Left ventricle myocardium inferior (tissue), 1 donor: ENCODE measurements at regions not wholly inside any gene's neighbourhood (a gene's known extent, or its start where the extent isn't known, plus 50 kb on each side); places are given as distances from the start of the nearest gene placed in this dataset.

Source experiments
- DNase-seq: peaks from one replicate; pipeline ENCODE4 v3.0.0-alpha.2; 2020
- H3K27ac ChIP-seq: fragments of 200-600 bp; replicated peaks from 2 replicates; pipeline ENCODE4 v1.8.0; 2021
- H3K27me3 ChIP-seq: fragments of 200-600 bp; 2 replicates; pipeline ENCODE4 v1.8.0; 2021; ENCODE audit warnings: low read depth
- H3K36me3 ChIP-seq: fragments of 200-600 bp; 2 replicates; pipeline ENCODE4 v1.8.0; 2021
- H3K4me1 ChIP-seq: fragments of 200-600 bp; 2 replicates; pipeline ENCODE4 v1.8.0; 2021
- H3K4me3 ChIP-seq: fragments of 200-600 bp; 2 replicates; pipeline ENCODE4 v1.8.0; 2021; ENCODE audit warnings: mild to moderate bottlenecking, moderate library complexity
- H3K9me3 ChIP-seq: fragments of 200-600 bp; replicated peaks from 2 replicates; pipeline ENCODE4 v1.8.0; 2021
- CTCF ChIP-seq: fragments of 200-600 bp; IDR thresholded peaks from 2 replicates; pipeline ENCODE4 v1.8.0; 2021; ENCODE audit warnings: antibody characterized with exemption, mild to moderate bottlenecking, borderline replicate concordance
- intact Hi-C: fragments of 100-400 bp; cut with micrococcal nuclease; formaldehyde crosslinking; loops from one replicate; pipeline ENCODE4 v1.11.0; 2022
- donor health status: DM: no; HTN: yes; CAD: no; lungs with severe emphysema.

GRCh38 chr2:56709181-56709580 lies 525.4 kb downstream of the CCDC85A start:
- intact Hi-C loops, result no loop called here
- Histone ChIP-seq H3K27me3 (no peaks in the 10 kb centered on the region), H3K4me3 (no peak overlapping the region), H3K4me1 (no peaks in the 10 kb centered on the region), H3K36me3 (no peaks in the 10 kb centered on the region), H3K27ac (no peak overlapping the region), H3K9me3 (no peaks in the 10 kb centered on the region)
- no peak for TF ChIP-seq CTCF
- DNase-seq, result no peak

- DNase-seq, result no peak
- Histone ChIP-seq H3K4me3 (no peak overlapping the region), H3K27ac (no peak overlapping the region), H3K27me3 (no peaks in the 10 kb centered on the region), H3K36me3 (no peaks in the 10 kb centered on the region), H3K9me3 (no peaks in the 10 kb centered on the region), H3K4me1 (peaks cover 19% of the 10 kb centered on the region)
- intact Hi-C loops, result no loop called here
- TF ChIP-seq CTCF, result no peak
Observed at GRCh38 chr2:56713161-56713676, 529.4 kb downstream of the CCDC85A start.

- Histone ChIP-seq H3K27ac (no peak overlapping the region), H3K27me3 (no peaks in the 10 kb centered on the region)
Observed at GRCh38 chr2:56713978-56714377, 530.2 kb downstream of the CCDC85A start.

GRCh38 chr2:56714400-56714799 lies 530.6 kb downstream of the CCDC85A start:
- Histone ChIP-seq H3K4me1 (peaks cover 19% of the 10 kb centered on the region), H3K27me3 (no peaks in the 10 kb centered on the region), H3K9me3 (peaks cover 4% of the 10 kb centered on the region), H3K27ac (no peak overlapping the region), H3K36me3 (no peaks in the 10 kb centered on the region), H3K4me3 (no peak overlapping the region)
- intact Hi-C loops, result no loop called here
- DNase-seq, result no peak
- no peak for TF ChIP-seq CTCF

More at GRCh38 chr2:56713978-56714377, 530.2 kb downstream of the CCDC85A start:
- Histone ChIP-seq H3K36me3 (no peaks in the 10 kb centered on the region), H3K4me3 (no peak overlapping the region), H3K4me1 (peaks cover 19% of the 10 kb centered on the region), H3K9me3 (peaks cover 3% of the 10 kb centered on the region)
- no peak for DNase-seq
- TF ChIP-seq CTCF, result no peak
- intact Hi-C loops, result no loop called here

GRCh38 chr2:56715683-56716082 lies 531.9 kb downstream of the CCDC85A start:
- no peak for TF ChIP-seq CTCF
- Histone ChIP-seq H3K27ac (no peak overlapping the region), H3K4me3 (no peak overlapping the region), H3K36me3 (no peaks in the 10 kb centered on the region), H3K9me3 (peaks cover 4% of the 10 kb centered on the region), H3K4me1 (peaks cover 19% of the 10 kb centered on the region), H3K27me3 (no peaks in the 10 kb centered on the region)
- intact Hi-C loops, result no loop called here
- DNase-seq, result no peak
